ENCODE measurements at regions not wholly inside any gene's neighbourhood (a gene's known extent, or its start where the extent isn't known, plus 50 kb on each side); places are given as distances from the start of the nearest gene placed in this dataset.

DNA sequence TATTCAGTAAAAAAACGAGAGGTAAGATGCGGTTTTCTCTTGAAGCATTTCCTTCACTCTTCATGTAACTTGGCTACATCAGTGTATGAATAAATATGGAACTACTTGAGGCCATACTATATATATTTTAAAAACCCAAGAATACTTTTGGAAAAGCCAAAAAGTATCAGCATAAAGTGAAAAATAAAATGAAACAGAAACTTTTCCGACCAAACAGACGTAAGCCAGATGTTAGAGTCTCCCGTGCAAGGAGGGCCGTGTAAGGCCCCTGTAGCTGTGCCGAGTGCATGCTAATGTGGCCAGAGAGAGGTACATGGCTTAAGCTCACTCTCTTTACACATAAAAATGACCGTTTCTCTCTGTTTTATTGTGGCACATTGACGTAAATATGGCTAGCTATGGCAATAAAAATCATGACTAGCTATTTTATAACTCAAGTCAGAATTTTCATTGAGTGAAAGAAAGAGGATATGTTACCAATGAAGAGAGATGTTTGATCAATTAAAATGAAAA lies 140.1 kb upstream of the GMDS start:
- in situ Hi-C loops (cut with HindIII; ENCODE audit: low sequenced_read_pairs), result no loop called here

DNA sequence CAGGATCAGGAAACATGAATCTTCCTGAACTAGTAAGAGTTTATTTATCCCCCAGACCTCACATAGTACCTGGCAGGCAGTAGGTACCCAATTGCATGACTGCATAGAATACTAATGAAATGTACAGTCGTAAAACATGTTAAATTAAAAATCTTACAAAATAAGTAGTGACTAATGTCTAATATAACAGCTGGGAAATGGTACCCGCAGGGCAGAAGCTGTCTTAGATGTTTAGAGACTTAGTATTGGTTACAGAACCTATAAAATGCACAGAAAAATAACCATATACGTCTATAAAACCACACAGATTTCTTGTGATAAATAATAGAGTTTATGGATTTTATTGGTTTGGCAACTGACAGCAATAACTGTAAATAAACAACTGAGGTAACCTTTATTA lies 139.1 kb upstream of the GMDS start:
- in situ Hi-C loops (cut with HindIII; ENCODE audit: low sequenced_read_pairs), result no loop called here

- in situ Hi-C loops (cut with HindIII; ENCODE audit: low sequenced_read_pairs), result no loop called here
Measured at GRCh38 chr6:2381872-2382661, 136.7 kb upstream of the GMDS start.

DNA sequence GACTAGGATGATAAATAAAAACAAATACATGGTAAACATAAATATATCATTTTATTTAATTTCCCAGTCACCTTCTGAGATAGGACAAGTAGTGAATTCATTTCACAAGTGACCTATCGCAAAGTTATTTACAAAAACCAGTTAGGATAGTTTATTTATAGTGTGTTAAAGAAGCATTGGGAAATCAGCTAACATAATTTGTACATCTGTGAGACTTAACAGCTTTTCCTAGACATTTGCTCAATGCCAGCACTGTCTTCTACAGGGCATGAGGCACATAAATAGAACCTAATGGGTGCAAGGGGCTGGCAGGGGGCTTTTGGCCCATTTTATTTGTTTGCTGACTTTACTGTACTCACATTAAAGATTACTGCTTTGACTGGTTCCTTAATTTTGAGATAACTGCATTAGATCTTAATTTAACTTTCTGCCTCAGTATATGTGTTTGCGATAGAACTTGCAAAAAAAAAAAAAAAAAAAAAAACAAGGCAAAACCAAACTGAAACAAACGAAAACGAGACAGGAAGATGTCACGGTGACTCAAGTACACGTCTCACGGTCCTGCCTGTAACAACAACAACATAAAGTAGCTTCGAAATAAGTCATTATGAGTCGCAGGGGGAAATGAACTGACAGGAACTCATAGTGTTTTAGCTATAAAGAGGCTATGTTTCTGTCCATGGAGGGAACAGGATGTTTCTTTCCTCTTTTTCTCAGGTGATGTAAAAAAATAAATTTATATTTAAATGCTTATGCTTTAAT lies 133.7 kb upstream of the GMDS start:
- in situ Hi-C loops (cut with HindIII; ENCODE audit: low sequenced_read_pairs), result no loop called here

GRCh38 chr6:2378046-2378657 lies 132.7 kb upstream of the GMDS start:
- in situ Hi-C loops (cut with HindIII; ENCODE audit: low sequenced_read_pairs), result no loop called here

DNA sequence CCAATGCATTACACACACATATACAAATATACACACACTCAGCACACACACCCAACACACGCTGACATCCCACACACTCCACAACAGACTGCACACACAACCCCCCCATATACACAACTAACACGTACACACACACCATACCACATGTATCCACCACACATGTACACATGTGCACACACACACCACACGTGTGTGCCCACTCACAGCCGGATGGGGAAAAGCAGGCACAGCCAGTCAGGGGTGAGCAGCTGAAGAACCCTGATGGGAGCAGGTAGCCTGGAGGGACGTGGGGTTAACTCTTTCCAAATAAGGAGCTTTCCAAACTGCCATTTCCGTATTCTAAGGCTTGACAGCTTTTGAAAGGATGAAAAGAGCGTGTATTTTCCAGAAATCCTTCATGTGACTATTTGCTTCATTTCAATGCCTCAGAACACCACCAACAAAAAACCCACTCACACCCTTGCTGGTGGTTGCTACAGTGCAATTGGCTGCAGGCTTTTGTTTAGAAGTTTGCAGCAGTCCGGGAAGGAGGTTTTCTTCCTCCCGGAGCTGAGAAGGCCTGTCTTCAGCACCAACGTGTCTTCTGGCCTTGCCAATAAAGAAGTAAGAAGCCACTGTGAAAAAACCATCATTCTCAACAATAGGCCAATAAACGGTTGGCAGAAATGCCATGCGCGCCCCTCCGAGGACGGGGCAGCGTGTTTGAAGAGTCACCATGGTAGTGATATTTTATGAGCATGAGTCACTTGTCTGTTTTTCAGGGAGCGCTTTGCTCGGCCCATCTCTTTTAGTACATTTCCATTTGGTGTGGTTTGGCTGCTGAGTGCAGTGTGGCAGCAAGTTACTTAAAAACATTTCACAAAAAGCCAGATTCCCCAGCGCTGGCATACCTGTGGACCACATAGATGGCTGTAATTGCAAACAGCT lies 131.3 kb upstream of the GMDS start:
- in situ Hi-C loops (cut with HindIII; ENCODE audit: low sequenced_read_pairs), result no loop called here

GRCh38 chr6:2375443-2375842 lies 130.0 kb upstream of the GMDS start:
- in situ Hi-C loops (cut with HindIII; ENCODE audit: low sequenced_read_pairs), result no loop called here

DNA sequence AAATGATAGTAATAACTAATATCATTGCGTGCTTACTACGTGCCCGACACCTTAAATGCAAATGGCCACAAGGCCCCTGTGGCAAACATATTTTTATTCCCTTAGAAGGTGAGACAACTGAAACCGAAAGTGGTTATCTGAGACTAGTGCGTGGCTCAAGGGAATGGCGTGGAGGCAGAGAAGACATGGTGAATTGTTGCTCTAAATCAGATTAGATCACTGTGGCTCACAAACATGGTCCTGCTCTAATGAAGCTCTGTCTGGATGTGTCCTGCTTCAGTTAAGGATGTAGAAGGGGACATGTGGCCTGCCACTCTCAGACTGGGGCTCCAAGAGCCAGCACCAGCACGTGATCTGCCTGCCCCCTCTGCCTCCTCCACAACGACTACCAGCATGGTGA lies 124.2 kb upstream of the GMDS start:
- in situ Hi-C loops (cut with HindIII; ENCODE audit: low sequenced_read_pairs), result no loop called here

DNA sequence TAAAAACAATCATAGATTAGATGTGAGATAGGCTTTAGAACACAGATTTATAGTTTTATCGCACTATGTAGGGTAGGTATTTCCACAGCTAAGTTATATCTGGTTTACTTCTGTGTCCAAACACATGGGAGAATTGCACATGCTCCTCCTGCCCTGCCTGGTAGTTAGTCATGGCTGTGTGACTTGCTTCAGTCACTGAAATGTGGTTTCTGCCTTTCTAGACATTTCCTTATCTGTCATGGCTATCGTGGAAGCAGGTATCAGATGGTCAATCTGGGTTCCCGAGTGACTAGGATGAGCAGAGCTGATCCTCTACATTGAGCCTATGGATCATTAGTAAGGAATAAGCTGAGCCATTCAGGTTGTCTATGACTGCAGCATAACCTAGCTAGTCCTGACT lies 117.8 kb upstream of the GMDS start:
- in situ Hi-C loops (cut with HindIII; ENCODE audit: low sequenced_read_pairs), result no loop called here

- in situ Hi-C loops (cut with HindIII; ENCODE audit: low sequenced_read_pairs), result no loop called here
Measured at GRCh38 chr6:2361195-2361594, 115.8 kb upstream of the GMDS start.

DNA sequence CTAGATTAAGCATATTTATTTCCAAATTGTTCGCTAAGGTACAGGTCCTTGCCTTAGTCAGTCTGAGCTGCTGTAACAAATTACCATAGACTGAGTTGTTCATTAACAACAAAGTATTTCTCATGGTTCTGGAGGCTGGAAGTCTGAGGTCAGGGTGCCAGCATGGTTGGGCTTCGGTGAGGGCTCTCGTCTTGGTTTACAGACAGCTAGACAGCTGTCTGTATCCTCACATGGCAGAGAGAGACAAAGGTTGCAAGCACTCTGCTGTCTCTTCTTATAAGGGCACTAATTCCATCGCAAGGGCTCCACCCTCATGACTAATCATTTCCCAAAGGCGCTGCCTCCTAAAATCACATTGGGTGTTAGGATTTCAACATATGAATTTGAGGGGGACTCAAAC lies 115.3 kb upstream of the GMDS start:
- in situ Hi-C loops (cut with HindIII; ENCODE audit: low sequenced_read_pairs), result no loop called here

DNA sequence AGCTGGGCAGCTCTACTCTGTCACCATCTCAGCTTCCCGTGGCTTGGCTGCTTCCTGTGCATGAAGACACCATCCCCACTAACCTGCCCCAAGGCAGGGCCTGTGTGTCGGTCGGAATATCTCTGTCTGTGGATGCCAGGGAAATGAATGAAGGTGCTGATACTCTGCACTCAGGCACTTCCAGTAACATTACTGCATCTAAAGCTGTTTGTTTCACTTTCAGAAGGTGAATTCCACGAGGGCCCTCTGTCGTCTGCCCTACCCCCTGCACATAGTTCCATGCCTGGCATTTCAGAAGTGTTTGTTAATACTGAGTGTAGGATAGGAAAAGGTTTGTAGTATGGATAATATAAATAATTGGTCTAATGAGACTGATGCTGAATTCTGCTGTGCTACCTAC lies 114.7 kb upstream of the GMDS start:
- in situ Hi-C loops (cut with HindIII; ENCODE audit: low sequenced_read_pairs), result no loop called here

GRCh38 chr6:2355150-2355549 lies 109.7 kb upstream of the GMDS start:
- in situ Hi-C loops (cut with HindIII; ENCODE audit: low sequenced_read_pairs), result no loop called here

- in situ Hi-C loops (cut with HindIII; ENCODE audit: low sequenced_read_pairs), result no loop called here
Measured at GRCh38 chr6:2354138-2354491, 108.7 kb upstream of the GMDS start.

DNA sequence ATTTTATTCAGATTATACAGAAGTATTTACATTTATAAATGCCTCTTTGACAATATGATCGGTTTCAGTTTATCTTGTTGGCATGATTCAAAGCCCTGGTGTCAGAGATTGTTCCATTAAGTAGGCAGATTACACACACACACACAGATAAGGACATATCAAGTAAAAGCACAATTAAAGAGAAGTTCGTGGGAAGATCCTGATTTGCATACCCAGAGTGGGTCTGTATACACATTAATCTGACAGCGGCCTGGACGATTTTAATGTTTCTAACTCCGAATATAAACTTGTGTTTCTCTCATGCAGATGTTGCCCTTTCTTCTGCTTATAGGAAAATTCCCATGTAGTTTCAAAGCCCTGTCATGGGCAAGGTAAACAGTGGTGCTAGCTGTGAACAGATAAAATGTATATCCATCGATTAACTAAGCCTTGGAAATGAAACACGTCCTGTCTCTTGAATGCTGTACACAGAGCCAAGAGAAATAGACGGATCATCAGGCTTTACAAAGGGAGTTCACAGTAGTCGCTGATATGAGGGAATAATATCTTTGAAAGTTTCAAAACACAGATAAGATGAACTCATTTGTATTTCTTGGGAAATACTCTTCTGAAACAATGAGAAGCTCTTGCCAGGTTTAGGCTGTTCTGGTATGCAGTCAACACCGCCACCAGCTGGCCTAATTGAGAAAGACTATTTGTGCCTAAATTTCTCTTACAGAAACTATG lies 108.2 kb upstream of the GMDS start:
- in situ Hi-C loops (cut with HindIII; ENCODE audit: low sequenced_read_pairs), result no loop called here

GRCh38 chr6:2351807-2352431 lies 106.5 kb upstream of the GMDS start:
- in situ Hi-C loops (cut with HindIII; ENCODE audit: low sequenced_read_pairs), result no loop called here

GRCh38 chr6:2351090-2351489 lies 105.7 kb upstream of the GMDS start:
- in situ Hi-C loops (cut with HindIII; ENCODE audit: low sequenced_read_pairs), result no loop called here

DNA sequence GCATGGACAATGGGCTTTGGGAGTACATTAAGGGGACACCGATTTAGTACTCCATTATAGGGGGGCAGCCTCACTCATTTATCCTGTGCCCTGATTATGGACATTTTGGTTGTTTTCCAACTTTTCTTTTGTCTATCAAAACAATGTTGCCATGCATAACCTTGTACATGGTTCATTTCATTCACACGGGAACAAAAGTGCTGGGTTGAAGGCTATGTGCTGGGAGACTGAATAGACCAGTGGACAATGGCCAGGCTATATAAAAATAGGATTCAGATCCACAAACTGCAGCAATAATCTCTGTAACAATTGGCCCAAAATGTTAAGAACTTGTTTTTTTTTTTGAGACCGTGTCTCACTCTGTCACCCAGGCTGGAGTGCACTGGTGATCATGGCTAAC lies 100.7 kb upstream of the GMDS start:
- in situ Hi-C loops (cut with HindIII; ENCODE audit: low sequenced_read_pairs), result no loop called here

GRCh38 chr6:2344319-2344905 lies 99.0 kb upstream of the GMDS start:
- in situ Hi-C loops (cut with HindIII; ENCODE audit: low sequenced_read_pairs), result no loop called here

Data from DLD1 (cell line).